GM12875 (cell line): ENCODE measurements at regions not wholly inside any gene's neighbourhood (a gene's known extent, or its start where the extent isn't known, plus 50 kb on each side); places are given as distances from the start of the nearest gene placed in this dataset.

Experiments
- H3K4me3 ChIP-seq: one replicate; pipeline ENCODE4 v1.5.1; 2011; ENCODE audit warnings: low read depth, low read length, control low read depth
- CTCF ChIP-seq: IDR thresholded peaks from 2 replicates; pipeline ENCODE4 v1.5.1; 2011; ENCODE audit warnings: low read depth, mild to moderate bottlenecking, control low read depth, inconsistent platforms, low read length, moderate library complexity, borderline replicate concordance; ENCODE audit not compliant: insufficient read depth

GRCh38 chr15:91694831-91695210 lies 158.7 kb upstream of the SLCO3A1 start:
- H3K4me3 ChIP-seq: no peak overlapping the region
- no peak for TF ChIP-seq CTCF

DNA sequence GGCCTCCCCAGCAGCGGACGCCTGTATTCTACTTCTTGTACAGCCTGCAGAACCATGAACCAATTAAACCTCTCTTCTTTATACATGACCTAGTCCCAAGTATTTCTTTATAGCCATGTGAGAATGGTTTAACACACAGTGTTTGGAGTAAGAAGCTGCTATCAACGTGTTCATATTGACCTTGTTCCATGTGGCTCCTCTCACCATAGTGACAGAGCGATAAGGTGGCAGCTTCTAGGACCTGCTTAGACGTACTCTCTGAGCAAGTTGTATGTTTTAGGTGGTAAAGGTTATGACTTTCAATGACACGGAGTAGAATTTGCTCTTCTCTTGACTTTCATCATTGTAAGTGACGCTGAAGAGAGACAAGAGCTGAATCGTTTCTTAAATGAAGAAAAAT lies 157.7 kb upstream of the SLCO3A1 start:
- no peak for TF ChIP-seq CTCF
- no peak overlapping the region for H3K4me3 ChIP-seq

GRCh38 chr15:91696981-91697380 lies 156.5 kb upstream of the SLCO3A1 start:
- no peak overlapping the region for H3K4me3 ChIP-seq
- no peak for TF ChIP-seq CTCF

GRCh38 chr15:91698241-91698640 lies 155.3 kb upstream of the SLCO3A1 start:
- H3K4me3 ChIP-seq: no peak overlapping the region
- TF ChIP-seq CTCF: no peak

DNA sequence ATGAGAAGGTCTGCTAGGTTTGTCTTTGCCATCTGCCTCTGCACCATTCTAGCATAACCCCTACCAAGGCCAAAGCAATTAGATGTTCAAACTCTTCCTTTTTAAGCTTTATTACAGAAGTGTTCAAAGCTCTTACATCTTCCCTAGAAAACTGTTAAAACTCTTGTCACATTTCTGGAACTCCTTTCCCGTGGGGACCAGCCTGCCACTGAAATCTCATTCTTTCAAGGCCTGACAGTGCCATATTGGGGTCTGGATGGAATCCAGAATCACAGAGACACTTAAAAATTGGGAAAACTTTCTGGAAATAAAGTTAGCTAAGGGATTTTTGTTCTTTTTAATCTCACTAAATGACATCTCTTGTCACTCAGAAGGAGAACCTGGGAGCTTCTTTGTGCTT lies 153.8 kb upstream of the SLCO3A1 start:
- no peak for TF ChIP-seq CTCF
- no peak overlapping the region for H3K4me3 ChIP-seq

DNA sequence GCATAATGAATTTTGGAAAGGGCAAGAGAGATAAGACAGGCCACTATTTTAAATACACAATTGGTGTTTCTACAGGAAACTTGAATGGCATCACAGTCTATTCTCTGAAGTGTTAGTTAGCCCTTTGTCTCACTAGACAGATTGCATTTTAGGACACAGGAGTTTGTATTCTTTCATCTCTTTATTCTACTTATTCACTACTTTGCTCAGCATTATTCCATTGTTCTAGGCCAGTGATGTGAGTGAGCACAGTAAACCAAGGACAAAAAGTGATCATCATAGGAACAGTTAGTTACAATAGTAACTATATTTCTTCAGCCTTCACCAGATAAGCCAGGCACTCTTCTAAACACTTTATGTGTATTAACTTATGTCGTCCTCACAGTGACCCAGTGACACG lies 150.2 kb upstream of the SLCO3A1 start:
- H3K4me3 ChIP-seq: no peak overlapping the region
- TF ChIP-seq CTCF: no peak

- TF ChIP-seq CTCF: no peak
- no peak overlapping the region for H3K4me3 ChIP-seq
These were observed 149.2 kb upstream of the SLCO3A1 start for GRCh38 chr15:91704343-91704742.
